ENCODE measurements at regions not wholly inside any gene's neighbourhood (a gene's known extent, or its start where the extent isn't known, plus 50 kb on each side); places are given as distances from the start of the nearest gene placed in this dataset.

DNA sequence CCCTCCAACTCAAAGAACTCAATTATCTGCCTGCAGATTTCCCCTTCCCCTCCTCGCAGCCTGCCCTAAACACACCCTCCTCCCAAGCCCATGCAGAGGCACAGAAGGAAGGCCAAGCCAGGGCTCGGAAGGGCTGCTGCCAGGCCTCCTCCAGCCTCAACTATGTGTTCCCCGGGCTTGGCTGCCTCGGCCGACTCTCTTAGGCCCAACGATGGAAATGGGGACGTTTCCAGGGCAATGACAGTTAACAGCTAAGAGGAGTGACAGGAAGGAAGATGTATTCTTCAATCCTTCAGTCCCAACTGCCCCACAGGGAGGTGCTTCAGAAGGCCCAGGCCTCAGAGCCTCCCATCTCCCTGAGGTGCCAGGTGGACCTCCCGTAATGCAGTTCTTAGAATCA, 104.0 kb upstream of the AKIP1 start:
- no peak for TF ChIP-seq CTCF (IDR thresholded peaks at IDR 0.05; ENCODE audit: extremely low read depth, missing control alignments)

DNA sequence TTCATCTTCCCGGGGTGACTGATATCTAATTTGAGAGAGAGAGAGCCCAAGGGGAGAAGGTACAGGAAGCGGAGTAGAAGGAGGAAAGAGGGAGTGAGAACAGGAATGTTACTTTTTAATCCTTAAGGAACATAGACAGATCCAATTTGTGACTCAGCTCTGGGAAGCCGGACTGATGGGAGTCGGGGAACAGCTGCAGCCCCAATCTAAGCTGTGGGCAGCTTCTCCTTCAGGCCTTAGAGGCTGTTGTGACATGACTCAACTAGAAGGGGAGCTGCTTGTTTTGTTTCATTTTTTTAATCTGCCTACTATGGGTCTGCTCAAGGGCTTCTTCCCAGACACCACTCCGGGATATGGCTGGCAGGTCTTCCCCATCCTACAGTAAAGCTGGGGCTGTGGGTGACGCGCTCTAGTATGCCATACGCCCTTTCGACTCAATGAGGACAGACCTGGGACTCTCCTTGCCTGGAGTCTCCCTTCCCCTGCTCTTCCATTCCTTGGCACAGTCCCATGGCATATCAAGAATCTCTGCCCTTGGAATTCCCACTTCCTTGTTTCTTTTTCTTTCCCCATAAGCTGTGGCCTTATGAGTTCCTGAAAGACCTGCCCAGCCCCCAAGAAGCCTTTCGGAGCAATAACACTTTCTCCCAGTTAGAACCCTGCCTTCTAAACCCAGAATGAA, 103.3 kb upstream of the AKIP1 start:
- TF ChIP-seq CTCF (IDR thresholded peaks at IDR 0.05; ENCODE audit: extremely low read depth, missing control alignments), result no peak
- no peak for DNase-seq (ENCODE audit: low spot score)

More for the DNA sequence above, 104.0 kb upstream of the AKIP1 start:
- DNase-seq (ENCODE audit: low spot score), result no peak

DNA sequence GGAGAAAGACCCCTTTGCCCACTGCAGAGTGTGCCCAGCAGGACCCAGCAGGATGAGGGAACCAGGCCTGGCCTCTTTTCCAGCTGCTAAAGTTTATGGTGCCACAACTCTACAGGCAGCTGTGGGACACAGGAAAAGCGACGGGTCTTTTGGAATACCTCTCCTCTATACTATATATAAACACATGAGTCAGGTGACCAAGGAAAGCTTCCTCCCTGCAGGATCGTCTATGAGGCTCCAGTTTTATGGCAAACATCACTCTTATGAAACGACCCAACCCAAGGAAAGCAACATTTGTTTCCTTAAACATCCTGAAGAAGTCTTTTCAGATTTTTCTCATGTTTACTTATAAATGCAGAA, 102.8 kb upstream of the AKIP1 start:
- no peak for DNase-seq (ENCODE audit: low spot score)
- TF ChIP-seq CTCF (IDR thresholded peaks at IDR 0.05; ENCODE audit: extremely low read depth, missing control alignments), result no peak

DNA sequence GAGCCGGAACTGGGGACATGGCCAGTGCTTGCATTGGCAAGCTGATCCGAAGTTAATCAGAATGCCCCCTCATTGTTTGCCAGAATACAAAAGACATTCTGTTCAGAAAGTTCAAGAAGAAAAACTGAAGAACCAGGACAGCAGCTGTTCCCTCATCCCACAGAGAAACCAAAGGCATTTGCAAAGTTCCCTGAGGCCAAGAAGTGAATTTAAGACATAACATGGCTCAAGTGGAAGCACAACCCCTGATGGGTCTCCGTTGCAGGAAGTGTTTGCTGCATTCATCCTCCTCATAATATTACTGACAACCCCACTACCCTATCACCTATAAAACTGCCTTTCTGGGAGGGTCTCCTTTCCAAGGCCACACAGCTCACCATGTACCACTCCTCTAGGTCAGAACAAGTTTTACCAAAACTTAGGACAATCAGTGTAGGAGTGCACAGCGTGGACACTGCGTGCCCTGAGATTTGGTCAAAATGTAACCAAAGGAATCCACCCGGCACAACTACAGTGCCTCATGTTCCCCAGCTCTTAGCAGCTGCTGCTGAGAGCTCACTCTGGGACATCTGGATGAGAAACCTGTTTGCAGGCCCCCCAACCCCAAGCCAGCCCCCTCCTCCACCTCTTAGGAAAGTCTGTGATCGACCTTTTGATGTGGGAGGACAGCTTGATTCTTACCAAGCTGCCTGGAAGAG, 101.6 kb upstream of the AKIP1 start:
- no peak for TF ChIP-seq CTCF (IDR thresholded peaks at IDR 0.05; ENCODE audit: extremely low read depth, missing control alignments)
- DNase-seq (ENCODE audit: low spot score), result no peak

DNA sequence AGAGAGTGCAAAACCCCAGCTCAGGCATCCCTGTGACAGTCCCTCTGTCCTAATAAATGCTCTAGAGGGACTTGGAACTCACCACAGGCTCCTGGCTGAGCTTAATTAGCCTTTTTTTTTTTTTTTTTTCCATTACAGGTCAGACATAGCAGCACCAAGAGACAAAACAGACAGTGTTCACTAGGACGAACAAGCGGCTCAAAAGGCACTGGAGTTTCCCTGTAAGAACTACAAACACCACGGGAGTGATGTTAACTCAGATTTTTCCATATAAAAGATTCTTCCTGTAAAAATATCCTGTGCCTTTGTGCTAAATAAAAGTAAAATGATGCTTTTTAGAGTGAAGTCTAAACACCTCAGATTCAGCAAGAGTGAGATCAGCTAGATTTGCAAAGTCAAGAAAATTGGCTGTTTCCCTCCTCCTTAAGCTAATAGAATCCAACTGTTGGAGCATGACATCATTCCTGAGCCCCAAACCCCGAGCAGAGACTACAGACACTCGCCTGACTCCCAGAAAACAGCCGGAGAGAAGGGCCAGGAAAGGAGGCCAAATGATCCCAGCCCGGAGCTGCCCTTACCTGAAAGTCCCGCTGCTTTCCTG, 101.0 kb upstream of the AKIP1 start:
- no peak for DNase-seq (ENCODE audit: low spot score)
- no peak for TF ChIP-seq CTCF (IDR thresholded peaks at IDR 0.05; ENCODE audit: extremely low read depth, missing control alignments)

GRCh38 chr11:8810540-8811301, 100.3 kb upstream of the AKIP1 start:
- no peak for TF ChIP-seq CTCF (IDR thresholded peaks at IDR 0.05; ENCODE audit: extremely low read depth, missing control alignments)
- DNase-seq (ENCODE audit: low spot score), result peak; percentile 75

- no peak for DNase-seq (ENCODE audit: low spot score)
- TF ChIP-seq CTCF (IDR thresholded peaks at IDR 0.05; ENCODE audit: extremely low read depth, missing control alignments), result no peak
Observed at GRCh38 chr11:8811571-8811970, 99.4 kb upstream of the AKIP1 start.
